TTC549 (cell line): ENCODE measurements at regions not wholly inside any gene's neighbourhood (a gene's known extent, or its start where the extent isn't known, plus 50 kb on each side); places are given as distances from the start of the nearest gene placed in this dataset.
"Not testable (repeated sequence)": the region's sequence is repeated elsewhere in the genome, so short reads cannot be mapped to it uniquely, and the experiment has no call there.

Experiments used
- FAIRE-seq: peaks from 2 replicates; lab custom pipeline; 2012; peaks lifted over from hg19 to GRCh38; lab: Jason Lieb, UNC

DNA sequence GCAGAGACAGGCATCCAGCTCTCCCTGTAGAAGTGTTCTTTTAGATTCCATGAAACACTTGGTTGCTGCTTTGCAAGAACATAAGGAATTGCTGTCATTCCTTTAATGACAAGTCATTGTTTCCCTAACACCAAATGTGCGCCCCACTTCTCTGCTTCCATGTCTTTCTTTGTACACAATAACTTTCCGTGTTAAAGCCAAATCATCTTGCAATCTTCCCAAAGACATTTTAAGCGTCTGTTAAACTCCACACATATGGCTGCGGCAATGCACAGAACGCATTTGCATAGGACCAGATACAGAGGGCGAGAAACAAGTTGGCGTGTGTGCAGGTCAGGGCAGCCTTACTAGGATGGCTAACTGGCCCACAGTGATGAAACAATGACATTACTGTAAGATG lies 399.3 kb upstream of the PRKCQ start:
- no peak for FAIRE-seq

- no peak for FAIRE-seq
Measured at GRCh38 chr10:6978187-6978627, 398.1 kb upstream of the PRKCQ start.

DNA sequence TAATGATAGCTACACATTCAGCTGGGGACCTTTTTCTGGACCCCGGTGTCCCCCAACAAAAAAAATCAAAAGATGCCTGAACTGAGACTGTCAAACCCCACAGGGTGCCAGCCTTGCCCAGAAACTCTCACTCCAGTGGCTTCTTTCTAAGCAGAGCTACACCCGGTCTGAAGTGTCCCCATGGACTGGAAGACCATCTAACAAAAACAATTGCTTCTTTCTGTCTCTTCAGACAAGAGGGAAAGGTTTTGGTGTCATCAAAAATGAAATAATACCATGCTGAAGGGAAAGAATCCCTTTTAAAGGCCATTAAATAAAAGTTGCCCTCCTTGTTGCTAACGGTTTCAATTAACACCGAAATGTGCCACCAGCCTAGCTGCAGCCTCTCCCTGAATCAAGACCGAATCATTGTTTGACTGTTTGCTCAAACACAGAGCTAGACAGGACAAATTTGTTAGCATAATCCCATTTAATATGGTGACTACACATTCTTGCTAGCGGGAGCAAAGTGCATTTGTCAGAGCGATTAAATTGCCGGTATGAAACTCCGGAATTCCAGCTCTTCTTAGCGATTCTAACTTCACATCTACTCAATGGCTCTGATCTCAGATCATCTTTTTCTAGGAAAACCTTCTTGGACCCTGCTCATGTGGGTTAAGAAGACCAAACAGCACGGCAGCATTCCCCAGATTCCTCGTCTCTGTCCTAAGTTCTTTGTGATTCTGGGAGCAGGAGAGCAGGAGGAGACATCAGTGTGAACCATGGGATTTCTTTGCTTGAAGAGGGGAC lies 397.5 kb upstream of the PRKCQ start:
- no peak for FAIRE-seq

- no peak for FAIRE-seq
Measured at GRCh38 chr10:6973899-6974298, 393.8 kb upstream of the PRKCQ start.

DNA sequence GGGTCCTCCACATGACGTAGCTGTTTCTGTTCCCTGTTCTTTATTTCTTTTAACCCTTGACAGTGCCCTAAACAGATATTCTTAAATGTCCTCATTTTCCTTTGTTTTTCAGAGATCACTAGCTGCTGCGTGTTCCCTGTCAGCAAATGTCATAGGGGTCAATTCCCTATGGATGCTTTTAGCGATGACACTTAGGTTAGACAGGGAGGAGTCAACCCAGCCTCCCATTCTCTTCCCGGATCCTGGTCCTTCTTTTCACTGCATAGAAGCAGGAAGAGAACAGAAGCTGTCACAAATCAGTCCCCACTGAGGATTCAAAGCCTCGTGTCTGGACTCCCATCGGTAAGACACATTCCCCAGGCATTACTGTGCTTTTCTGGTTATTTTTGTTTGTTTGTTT lies 392.1 kb upstream of the PRKCQ start:
- no peak for FAIRE-seq

- no peak for FAIRE-seq
Measured at GRCh38 chr10:6969659-6970058, 389.6 kb upstream of the PRKCQ start.

- FAIRE-seq, result no peak
Measured at GRCh38 chr10:6964543-6964942, 384.5 kb upstream of the PRKCQ start.

- no peak for FAIRE-seq
Measured at GRCh38 chr10:6962576-6962975, 382.5 kb upstream of the PRKCQ start.

GRCh38 chr10:6958711-6959110 lies 378.6 kb upstream of the PRKCQ start:
- FAIRE-seq, result no peak

DNA sequence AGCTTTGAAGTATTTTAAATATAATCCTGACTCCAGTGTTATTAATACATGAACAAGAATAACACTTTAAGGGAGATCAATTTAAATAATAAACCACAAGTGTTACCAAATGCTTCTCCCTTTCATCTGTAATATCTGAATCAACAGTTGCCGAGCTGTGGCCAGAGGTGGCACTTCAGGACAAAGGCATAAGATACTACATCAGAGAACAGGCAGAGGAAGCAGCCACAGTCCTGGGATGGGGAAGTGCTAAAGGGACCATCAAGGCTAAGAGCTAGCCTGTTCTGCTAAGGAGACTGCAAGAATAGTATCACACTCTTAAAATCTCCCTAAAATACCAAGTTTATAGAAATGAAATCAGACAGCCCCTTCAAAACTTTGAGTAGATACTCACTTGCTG lies 378.2 kb upstream of the PRKCQ start:
- FAIRE-seq, result no peak

DNA sequence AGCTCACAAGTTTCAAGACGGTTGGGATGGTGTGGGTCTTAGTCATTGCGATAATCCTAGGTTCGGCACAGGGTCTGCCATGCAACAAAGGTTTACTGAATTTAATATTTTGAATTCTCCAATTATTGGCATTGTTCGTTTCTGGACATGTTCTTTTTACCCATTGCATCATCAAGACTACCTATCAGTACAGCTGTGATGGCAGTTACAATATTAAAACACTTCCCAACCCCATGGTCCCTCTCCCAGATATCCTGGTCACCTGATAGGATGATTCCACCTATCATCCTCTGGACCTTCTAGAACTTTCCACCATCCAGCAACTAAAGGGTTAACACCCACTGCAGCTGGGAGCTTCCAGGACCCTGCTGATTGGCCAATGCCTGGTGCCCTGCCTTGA lies 377.8 kb upstream of the PRKCQ start:
- no peak for FAIRE-seq

DNA sequence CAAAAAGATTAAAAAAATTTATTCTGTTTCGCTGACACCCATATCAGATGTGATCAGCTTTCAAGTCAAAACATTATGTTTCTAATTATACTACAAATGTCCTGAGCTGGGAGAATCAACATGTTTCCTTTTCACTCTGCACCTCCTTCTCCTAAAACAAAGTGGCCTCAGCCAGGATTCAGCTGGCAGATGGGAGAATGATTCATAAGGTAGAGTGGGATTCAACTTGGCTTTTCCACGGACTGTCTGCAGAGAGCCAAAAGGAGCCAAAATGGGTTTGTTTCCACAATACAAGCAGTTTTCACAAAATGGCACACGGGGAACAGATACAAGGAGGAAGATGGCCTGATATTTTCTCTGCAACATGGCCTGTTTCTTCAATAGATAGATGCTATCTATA lies 376.5 kb upstream of the PRKCQ start:
- no peak for FAIRE-seq

DNA sequence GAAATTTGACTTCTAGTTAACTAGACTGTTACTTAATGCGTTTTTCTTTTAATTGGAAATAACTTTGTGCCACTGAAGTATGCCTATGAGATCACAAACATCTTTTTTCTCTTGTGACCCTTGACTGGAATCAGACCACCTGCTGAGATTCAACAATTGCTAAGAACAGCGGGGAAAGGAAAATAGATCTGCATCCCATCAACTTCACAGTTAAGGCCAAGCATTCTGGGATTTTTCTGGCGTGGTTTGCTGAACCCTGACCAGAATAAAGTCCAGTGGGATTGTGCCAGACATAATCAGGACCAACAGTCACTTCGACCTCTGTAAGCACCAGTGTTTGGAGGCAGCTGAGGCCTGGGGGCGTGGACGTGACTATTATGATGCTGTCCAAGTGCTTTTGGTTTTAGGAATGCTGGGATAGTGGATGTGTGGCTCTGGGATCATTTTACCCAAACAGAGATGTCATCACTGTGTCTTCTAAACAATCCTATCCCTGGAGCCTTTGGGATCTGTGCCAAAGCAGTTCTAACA lies 373.3 kb upstream of the PRKCQ start:
- no peak for FAIRE-seq

DNA sequence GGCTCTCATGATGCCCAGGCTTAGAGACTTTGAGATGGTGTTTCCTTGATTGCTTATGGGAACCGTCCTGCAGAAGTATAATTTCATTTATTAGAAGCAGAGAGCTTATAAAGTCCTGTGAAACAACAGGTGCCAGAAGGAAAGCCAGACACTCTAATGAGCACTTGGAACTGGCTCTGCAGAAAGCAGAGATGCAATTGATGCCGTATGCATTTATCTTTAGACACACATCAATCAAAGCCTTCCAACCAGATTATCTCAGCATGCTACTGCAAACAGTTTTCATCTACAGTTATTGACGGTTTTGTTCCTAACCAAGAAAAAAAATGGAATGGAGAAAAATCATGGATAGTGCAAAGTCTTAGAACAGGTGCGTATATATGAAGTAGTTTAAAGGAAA lies 371.7 kb upstream of the PRKCQ start:
- FAIRE-seq, result no peak

DNA sequence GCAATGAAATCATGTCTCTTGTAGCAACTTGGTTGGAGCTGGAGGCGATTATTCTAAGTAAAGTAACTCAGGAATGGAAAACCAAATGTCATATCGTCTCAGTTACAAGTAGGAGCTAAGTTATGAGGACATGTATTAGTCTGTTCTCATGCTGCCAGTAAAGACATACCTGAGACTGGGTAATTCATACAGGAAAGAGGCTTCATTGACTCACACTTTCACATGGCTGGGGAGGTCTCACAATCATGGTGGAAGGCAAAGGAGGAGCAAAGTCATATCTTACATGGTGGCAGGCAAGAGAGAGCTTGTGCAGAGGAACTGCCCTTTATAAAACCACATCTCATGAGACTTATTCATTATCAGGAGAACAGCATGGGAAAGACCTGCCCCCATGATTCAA lies 370.1 kb upstream of the PRKCQ start:
- no peak for FAIRE-seq

DNA sequence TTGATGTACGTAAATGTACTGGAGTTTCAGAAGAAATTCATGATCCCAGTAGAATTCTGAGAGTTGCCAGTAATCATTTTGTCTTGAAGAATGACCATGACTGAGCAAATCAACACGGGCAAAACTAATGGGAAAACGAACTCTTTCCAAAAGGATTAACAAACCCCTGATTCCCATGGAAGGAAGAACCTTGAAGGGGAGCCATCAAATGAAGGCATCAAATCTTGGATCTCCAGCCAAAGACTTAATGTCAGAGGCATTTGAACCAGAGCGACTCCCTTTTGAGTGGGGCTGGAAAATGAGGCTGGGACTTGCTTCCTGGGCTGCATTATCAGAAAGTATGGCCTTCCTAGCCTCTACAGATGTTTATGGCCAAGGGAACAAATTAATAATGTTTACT lies 364.4 kb upstream of the PRKCQ start:
- FAIRE-seq, result no peak

- FAIRE-seq, result no peak
Measured at GRCh38 chr10:6938384-6938783, 358.3 kb upstream of the PRKCQ start.

DNA sequence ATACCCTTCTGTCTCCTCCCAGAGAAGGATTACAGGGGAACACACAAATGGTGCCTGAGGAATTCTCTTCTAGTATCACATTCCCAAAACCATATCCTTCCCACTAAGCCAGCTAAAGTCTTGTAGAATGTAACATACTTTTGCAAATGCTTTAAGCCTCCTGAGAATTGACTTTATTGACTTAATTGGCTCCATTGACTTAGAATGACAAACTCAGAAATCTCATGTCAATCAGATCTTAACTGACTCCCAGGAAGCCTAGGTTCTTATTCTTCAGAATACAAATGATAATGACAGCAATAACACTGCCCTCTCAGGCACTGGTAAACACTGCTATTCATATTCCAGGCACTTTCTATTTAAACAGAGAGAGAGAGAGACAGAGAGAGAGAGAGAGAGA lies 356.9 kb upstream of the PRKCQ start:
- FAIRE-seq, result no peak

DNA sequence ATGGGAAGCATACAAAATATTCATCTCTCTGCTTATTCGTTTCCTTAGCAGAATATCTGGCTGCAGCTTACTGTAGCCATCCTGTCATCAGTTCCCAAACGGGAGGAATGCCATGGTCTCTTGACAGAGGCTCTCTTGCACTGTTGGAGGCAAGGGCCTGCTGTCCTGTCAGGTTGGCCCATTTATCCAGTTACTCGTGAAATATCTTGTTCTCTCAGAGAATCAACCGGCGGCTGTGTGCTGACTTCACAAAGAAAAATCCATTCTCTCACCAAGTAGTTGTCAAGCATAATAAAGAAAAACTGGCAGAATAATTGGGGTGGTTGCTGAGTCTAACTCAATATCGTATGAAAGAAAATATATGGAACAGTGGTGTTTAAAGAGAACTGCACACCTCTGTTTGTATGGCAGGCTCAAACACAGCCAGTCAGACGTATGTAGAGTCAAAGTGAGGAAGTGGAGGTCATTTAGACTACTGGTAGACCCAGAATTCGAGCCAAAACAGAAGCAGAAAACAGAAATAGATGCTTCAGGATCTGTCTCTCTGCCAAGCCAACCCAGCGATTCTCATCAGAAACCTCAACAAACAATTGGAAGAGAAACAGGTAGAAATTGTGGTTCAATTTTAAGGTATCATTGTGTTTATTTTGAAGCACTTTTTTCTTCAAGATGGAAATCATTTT lies 349.2 kb upstream of the PRKCQ start:
- no peak for FAIRE-seq

DNA sequence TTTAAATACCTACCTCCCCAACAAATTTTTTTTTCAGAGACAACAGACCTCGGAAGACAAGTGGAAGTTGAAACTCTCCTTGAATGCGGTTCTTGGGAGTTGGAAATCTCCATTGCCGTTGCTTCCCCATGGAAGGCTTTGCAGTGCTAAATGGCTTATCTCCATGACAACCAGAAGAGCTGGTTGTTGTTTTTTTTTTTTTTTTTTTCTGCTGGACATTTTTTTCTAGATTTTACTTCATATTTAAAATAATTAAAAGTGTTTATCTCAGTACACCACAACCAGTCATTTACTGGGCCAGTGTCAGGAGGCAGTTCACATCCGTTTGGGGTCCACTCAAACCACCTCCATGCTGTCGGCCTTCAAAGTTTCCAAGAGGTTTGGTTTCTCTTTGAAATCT lies 348.5 kb upstream of the PRKCQ start:
- no peak for FAIRE-seq

DNA sequence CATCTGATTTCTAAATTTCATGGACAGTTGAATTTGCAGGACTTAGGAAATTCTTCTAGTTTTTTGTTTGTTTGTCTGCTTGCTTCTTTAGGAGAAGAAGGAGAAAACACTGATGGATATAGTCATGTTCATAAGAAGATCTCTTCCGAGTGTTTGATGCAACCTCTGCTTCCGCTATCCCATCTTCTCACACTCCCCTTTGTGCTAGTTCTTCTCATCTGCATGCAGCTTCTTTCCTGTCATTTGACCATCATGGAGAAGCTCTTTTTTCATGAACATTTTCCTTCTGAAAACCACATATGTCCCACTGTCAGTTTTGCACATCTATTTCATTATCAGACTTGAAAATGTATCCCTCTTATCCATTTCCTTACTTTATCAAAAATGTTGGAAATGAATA lies 346.9 kb upstream of the PRKCQ start:
- no peak for FAIRE-seq

DNA sequence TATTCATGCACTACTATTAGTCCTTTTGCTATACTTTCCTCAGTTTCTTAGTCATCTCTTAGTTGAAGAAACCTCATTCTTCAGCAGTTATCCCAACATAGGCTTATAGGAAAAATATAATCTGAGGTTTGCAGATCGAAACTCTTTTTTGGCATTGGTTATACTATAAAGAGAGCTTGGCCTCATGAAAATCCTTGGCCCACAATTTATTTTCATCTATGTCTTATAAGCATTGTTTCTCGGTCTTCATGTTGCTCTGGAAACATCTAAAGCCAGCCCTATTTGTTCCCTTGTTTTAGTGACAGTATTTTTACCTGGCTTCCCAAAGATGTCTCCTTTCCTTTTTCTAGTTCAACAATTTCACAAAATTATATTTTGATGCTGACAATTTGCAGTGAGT lies 345.1 kb upstream of the PRKCQ start:
- FAIRE-seq, result no peak

DNA sequence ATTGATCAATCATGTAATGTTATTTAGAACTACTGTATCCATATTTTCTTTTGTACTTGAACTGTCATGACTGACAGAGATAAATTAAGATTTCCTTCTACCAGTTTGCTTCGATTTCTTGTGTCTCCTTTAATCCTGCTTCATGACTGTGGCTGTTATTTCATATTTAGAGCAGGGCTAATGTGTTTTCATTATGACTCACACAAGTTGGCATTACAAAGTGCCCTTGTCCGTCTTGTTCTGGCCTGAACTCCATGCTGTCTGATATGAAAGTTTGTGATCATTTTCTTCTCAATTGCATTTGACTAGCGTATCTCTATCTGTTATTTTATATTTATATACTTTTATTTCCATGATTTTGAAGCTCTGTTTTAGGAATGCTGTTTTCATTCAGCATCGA lies 344.1 kb upstream of the PRKCQ start:
- FAIRE-seq, result no peak

GRCh38 chr10:6921026-6921425 lies 340.9 kb upstream of the PRKCQ start:
- FAIRE-seq, result not testable (repeated sequence)
